ENCODE measurements at regions not wholly inside any gene's neighbourhood (a gene's known extent, or its start where the extent isn't known, plus 50 kb on each side); places are given as distances from the start of the nearest gene placed in this dataset.

DNA sequence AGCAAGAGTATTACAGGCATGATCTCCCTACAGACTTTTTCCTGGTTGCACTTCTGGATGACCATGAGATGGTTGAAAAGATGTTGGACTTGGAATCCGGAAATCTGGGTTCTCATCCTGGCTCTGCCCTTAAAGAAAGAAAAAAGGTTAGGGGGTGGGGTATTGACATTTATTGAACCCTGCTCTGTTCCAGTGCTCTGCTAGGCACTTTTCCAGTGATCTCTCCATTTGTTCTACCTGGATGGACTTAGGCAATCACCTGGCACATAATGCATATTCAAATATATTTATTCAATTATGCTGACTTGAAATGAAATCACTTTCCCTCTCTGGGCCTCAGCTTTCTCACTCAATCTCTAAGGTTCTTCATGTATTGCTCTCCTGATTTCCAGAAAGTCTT is 101.0 kb upstream of the NFIA start:
- H3K79me2 ChIP-seq (ENCODE audit: insufficient read depth, low read length): no peaks in the 10 kb centered on the region
- H3K27ac ChIP-seq (ENCODE audit: low read depth, low read length): no peak overlapping the region
- H2AFZ ChIP-seq (ENCODE audit: low read depth, low read length, poor library complexity, severe bottlenecking): no peak overlapping the region
- no TSS peak for BruUV-seq (replicated peaks)
- CTCF ChIA-PET: interaction anchor here (1.4 to 3.4 kb wide), 2 partner anchors 61 to 607 kb away, joined by 5 to 22 read pairs; no protein-coding TSS in a partner anchor
- no peak overlapping the region for H3K4me3 ChIP-seq (replicated peaks in 1 of 2; ENCODE audit: low read depth in 1 of 2, low read length in 2 of 2)
- H3K36me3 ChIP-seq (ENCODE audit: control insufficient read depth in 1 of 2, insufficient read depth in 2 of 2, low read length in 2 of 2): no peaks in the 10 kb centered on the region
- RAD21 ChIA-PET (ENCODE audit: low non-redundant PET in 1 of 2, low total read pairs in 2 of 2, uncharacterized antibody in 2 of 2, unreplicated experiment in 2 of 2): no interaction called here
- H3K9me2 ChIP-seq (ENCODE audit: insufficient read depth): no peaks in the 10 kb centered on the region
- H3K4me2 ChIP-seq (ENCODE audit: low read length): no peak overlapping the region
- no peaks in the 10 kb centered on the region for H3K4me1 ChIP-seq (ENCODE audit: control insufficient read depth in 1 of 2, insufficient read depth in 2 of 2, low read length in 2 of 2)
- H4K20me1 ChIP-seq (ENCODE audit: insufficient read depth): no peaks in the 10 kb centered on the region
- H3K27me3 ChIP-seq (ENCODE audit: insufficient read depth, low read length): no peaks in the 10 kb centered on the region
- POLR2A ChIA-PET: no interaction called here
- DNase-seq (ENCODE audit: low read depth, low spot score) (no peak), ATAC-seq (no peak)
- H3K9ac ChIP-seq (ENCODE audit: low read length): no peak overlapping the region
- intact Hi-C loops (cut with micrococcal nuclease): no loop called here
- no peaks in the 10 kb centered on the region for H3K9me3 ChIP-seq (ENCODE audit: control insufficient read depth in 1 of 2, insufficient read depth in 1 of 2, low read depth in 1 of 2, low read length in 2 of 2)
- TF ChIP-seq POLR2A (IDR thresholded peaks at IDR 0.05; ENCODE audit: borderline replicate concordance, extremely low read depth, insufficient read depth, insufficient read length) (no peak), SIN3A (IDR thresholded peaks at IDR 0.05; ENCODE audit: low read depth) (no peak), RAD21 (IDR thresholded peaks at IDR 0.05; ENCODE audit: low read depth) (no peak), EZH2phosphoT487 (IDR thresholded peaks at IDR 0.05; ENCODE audit: borderline replicate concordance) (no peak), CEBPB (IDR thresholded peaks at IDR 0.05; ENCODE audit: low read depth) (no peak), ZFX (IDR thresholded peaks at IDR 0.05) (no peak), JUND (IDR thresholded peaks at IDR 0.05) (no peak), FOSL1 (IDR thresholded peaks at IDR 0.05; ENCODE audit: low read depth) (no peak), ZNF274 (IDR thresholded peaks at IDR 0.05; ENCODE audit: low read depth, low read length) (no peak), ELF1 (IDR thresholded peaks at IDR 0.05; ENCODE audit: borderline replicate concordance, low read depth) (no peak), EGR1 (IDR thresholded peaks at IDR 0.05; ENCODE audit: low read depth) (no peak), EZH2 (IDR thresholded peaks at IDR 0.05) (no peak), REST (IDR thresholded peaks at IDR 0.05; ENCODE audit: low read depth) (no peak)
- TF ChIP-seq, protein P1, sequence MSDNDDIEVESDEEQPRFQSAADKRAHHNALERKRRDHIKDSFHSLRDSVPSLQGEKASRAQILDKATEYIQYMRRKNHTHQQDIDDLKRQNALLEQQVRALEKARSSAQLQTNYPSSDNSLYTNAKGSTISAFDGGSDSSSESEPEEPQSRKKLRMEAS (IDR thresholded peaks at IDR 0.05): no peak

All from HCT116 (cell line).